Endothelial cell of umbilical vein (primary cell): ENCODE measurements at regions not wholly inside any gene's neighbourhood (a gene's known extent, or its start where the extent isn't known, plus 50 kb on each side); places are given as distances from the start of the nearest gene placed in this dataset.
"Not testable (repeated sequence)": the region's sequence is repeated elsewhere in the genome, so short reads cannot be mapped to it uniquely, and the experiment has no call there.

Experiments used
- BruUV-seq: library from RNA; stranded (reverse); fragments of 400-500 nt; replicated peaks from 2 replicates; lab custom pipeline; 2021; lab: Mats Ljungman, UMichigan
- CTCF ChIA-PET: fragments of 300-600, 350-600 bp; sonication (Branson Sonifier 250); formaldehyde crosslinking; loops from one replicate; lab custom pipeline; 2021; ENCODE audit warnings: antibody characterized with exemption, inconsistent platforms; lab: Charles Lee
- POLR2A ChIA-PET: fragments of 300-600, 350-600 bp; sonication (Branson Sonifier 250); formaldehyde crosslinking; loops from one replicate; lab custom pipeline; 2021; ENCODE audit warnings: antibody characterized with exemption, inconsistent platforms; lab: Charles Lee
- DNase-seq: peaks from one replicate; pipeline ENCODE4 v3.0.0-alpha.2; 2011; ENCODE audit warnings: low read depth, low spot score
- FAIRE-seq: peaks from 2 replicates; lab custom pipeline; 2011; peaks lifted over from hg19 to GRCh38; lab: Jason Lieb, UNC
- H2AFZ ChIP-seq: 2 replicates; pipeline ENCODE4 v1.6.0; 2012; ENCODE audit warnings: low read depth, low read length, control low read depth, inconsistent platforms
- H3K27ac ChIP-seq: 2 replicates; pipeline ENCODE4 v1.5.1; 2011; ENCODE audit warnings: low read depth, mild to moderate bottlenecking, control low read depth, low read length, moderate library complexity; ENCODE audit not compliant: insufficient read depth
- H3K27me3 ChIP-seq, 2 experiments: 2 replicates each; pipeline versions ENCODE4 v1.6.0 to v1.6.1; 2011; ENCODE audit warnings: low read length in 2 of 2, mixed read lengths in 1 of 2; ENCODE audit not compliant: control insufficient read depth in 2 of 2, insufficient read depth in 2 of 2
- H3K36me3 ChIP-seq, 2 experiments: 2 replicates in 1 of 2; 3 replicates in 1 of 2; pipeline ENCODE4 v1.5.1; 2011; ENCODE audit warnings: low read length in 2 of 2, mild to moderate bottlenecking in 1 of 2, moderate library complexity in 1 of 2; ENCODE audit not compliant: control insufficient read depth in 2 of 2, insufficient read depth in 2 of 2; ENCODE audit errors: extremely low read depth in 1 of 2
- H3K4me1 ChIP-seq: 3 replicates; pipeline ENCODE4 v1.5.1; 2011; ENCODE audit warnings: mild to moderate bottlenecking, low read length; ENCODE audit not compliant: control insufficient read depth, insufficient read depth; ENCODE audit errors: extremely low read depth
- H3K4me2 ChIP-seq: 2 replicates; pipeline ENCODE4 v1.6.1; 2011; ENCODE audit warnings: low read length, control low read depth, mixed read lengths; ENCODE audit not compliant: insufficient read depth
- H3K4me3 ChIP-seq, 3 experiments: fragments of 200-600 bp in 1 of 3; sonication (generic), shearing (Covaris generic) in 1 of 3; replicated peaks in 1 of 3; 2 replicates each; pipeline ENCODE4 v1.5.1; 2011 to 2016; ENCODE audit warnings: control low read depth in 3 of 3, low read length in 3 of 3, mild to moderate bottlenecking in 2 of 3, inconsistent platforms in 1 of 3, low read depth in 1 of 3, moderate library complexity in 1 of 3; ENCODE audit not compliant: insufficient read depth in 1 of 3
- H3K79me2 ChIP-seq: 2 replicates; pipeline ENCODE4 v1.6.0; 2012; ENCODE audit warnings: low read length, inconsistent platforms; ENCODE audit not compliant: control insufficient read depth, insufficient read depth
- H3K9ac ChIP-seq: replicated peaks from 2 replicates; pipeline ENCODE3; 2011; ENCODE audit warnings: low read length, control low read depth; ENCODE audit not compliant: insufficient read depth; ENCODE audit errors: extremely low read depth
- H3K9me1 ChIP-seq: replicated peaks from 3 replicates; pipeline ENCODE4 v1.6.0; 2011; ENCODE audit warnings: mild to moderate bottlenecking, low read length; ENCODE audit not compliant: control insufficient read depth, insufficient read depth; ENCODE audit errors: extremely low read depth
- H3K9me3 ChIP-seq: replicated peaks from 2 replicates; pipeline ENCODE4 v1.5.1; 2012; ENCODE audit warnings: low read length, inconsistent platforms; ENCODE audit not compliant: control insufficient read depth, insufficient read depth
- H4K20me1 ChIP-seq: replicated peaks from 2 replicates; pipeline ENCODE3; 2011; ENCODE audit warnings: mild to moderate bottlenecking, low read length; ENCODE audit not compliant: control insufficient read depth, insufficient read depth; ENCODE audit errors: extremely low read depth
- dilution Hi-C: fragments of 300-500 bp; cut with MboI; formaldehyde crosslinking; loops from one replicate; pipeline ENCODE4 v1.15.0; 2019; ENCODE audit warnings: low sequenced_read_pairs; ENCODE audit not compliant: extremely low pct_ligation_motif_present
- intact Hi-C: fragments of 100-400 bp; cut with micrococcal nuclease; formaldehyde crosslinking; loops from one replicate; pipeline ENCODE4 v1.10.0; 2022

GRCh38 chr15:20002560-20002959 lies 539.0 kb downstream of the GOLGA6L6 start:
- BruUV-seq, H3K36me3 ChIP-seq, dilution Hi-C loops, H3K9ac ChIP-seq, H4K20me1 ChIP-seq, H3K4me1 ChIP-seq, CTCF ChIA-PET, DNase-seq, H3K79me2 ChIP-seq, H3K4me3 ChIP-seq, H3K4me2 ChIP-seq, POLR2A ChIA-PET, H3K9me1 ChIP-seq, H3K27ac ChIP-seq, H3K9me3 ChIP-seq, H3K27me3 ChIP-seq, FAIRE-seq, H2AFZ ChIP-seq, intact Hi-C loops: not testable (repeated sequence)

GRCh38 chr15:19996574-19997194 lies 544.9 kb downstream of the GOLGA6L6 start:
- H4K20me1 ChIP-seq, dilution Hi-C loops, H2AFZ ChIP-seq, H3K9me1 ChIP-seq, H3K4me3 ChIP-seq, H3K4me1 ChIP-seq, CTCF ChIA-PET, H3K79me2 ChIP-seq, POLR2A ChIA-PET, H3K9me3 ChIP-seq, H3K4me2 ChIP-seq, H3K27ac ChIP-seq, H3K27me3 ChIP-seq, BruUV-seq, H3K36me3 ChIP-seq, intact Hi-C loops, H3K9ac ChIP-seq, FAIRE-seq, DNase-seq: not testable (repeated sequence)

GRCh38 chr15:19995296-19995695 lies 546.3 kb downstream of the GOLGA6L6 start:
- H3K9me3 ChIP-seq, H4K20me1 ChIP-seq, H3K9ac ChIP-seq, H3K36me3 ChIP-seq, dilution Hi-C loops, DNase-seq, intact Hi-C loops, H3K4me2 ChIP-seq, FAIRE-seq, H3K79me2 ChIP-seq, H3K27ac ChIP-seq, H2AFZ ChIP-seq, H3K4me1 ChIP-seq, H3K4me3 ChIP-seq, BruUV-seq, POLR2A ChIA-PET, H3K9me1 ChIP-seq, H3K27me3 ChIP-seq, CTCF ChIA-PET: not testable (repeated sequence)
